ENCODE measurements at regions not wholly inside any gene's neighbourhood (a gene's known extent, or its start where the extent isn't known, plus 50 kb on each side); places are given as distances from the start of the nearest gene placed in this dataset.

DNA sequence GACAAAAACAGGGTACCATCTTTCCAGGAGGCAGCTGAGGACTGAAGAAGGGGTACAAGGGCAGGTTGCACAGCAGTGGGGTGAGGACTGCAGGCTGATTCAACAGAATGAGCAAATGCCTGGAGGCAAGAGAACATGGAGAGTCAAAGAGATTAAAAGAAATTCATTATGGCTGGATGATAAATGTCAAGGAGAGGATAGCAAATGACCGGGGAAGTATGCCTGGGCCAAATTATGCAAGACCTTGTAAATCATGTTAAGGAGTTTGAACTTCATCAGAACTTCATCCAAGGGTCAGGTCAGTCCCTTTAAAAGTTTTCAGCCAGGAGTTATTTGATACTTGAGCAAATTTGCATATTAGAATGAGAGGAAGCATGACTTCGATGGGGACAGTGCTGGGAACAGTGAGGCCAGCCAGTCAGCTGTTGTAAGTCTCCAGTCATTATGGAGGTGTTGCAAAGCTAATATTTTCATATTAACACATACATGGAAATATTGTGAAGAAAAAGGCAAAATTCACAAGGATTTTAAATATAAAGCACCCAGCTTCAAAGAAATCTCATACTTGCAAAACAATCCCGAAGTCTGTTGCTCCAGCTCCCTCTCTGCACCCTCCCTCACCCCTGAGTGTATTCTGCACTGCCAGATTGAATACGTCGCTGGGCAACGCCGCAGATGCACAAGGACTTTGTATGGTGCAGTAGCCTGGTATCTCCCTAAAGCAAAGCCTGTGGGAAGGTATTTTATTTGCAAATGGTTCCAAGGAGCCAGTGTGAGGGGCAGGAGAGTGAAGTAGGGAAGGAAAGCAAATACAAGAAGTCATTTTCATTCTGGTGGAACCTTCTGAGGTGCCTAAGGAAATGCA, 509.8 kb upstream of the TLE4 start:
- no peaks in the 10 kb centered on the region for H3K4me1 Mint-ChIP-seq
- Histone ChIP-seq H3F3A (ENCODE audit: low read depth) (no peaks in the 10 kb centered on the region), H4K20me1 (ENCODE audit: low read depth) (no peaks in the 10 kb centered on the region), H3K79me2 (ENCODE audit: low read depth) (no peaks in the 10 kb centered on the region), H3K27me3 (no peaks in the 10 kb centered on the region), H3K9ac (no peak overlapping the region), H3K27ac (no peak overlapping the region), H3K4me2 (no peak overlapping the region), H3K4me3 (no peak overlapping the region), H3K4me1 (no peaks in the 10 kb centered on the region), H3K9me3 (ENCODE audit: low read depth) (no peaks in the 10 kb centered on the region), H2AFZ (replicated peaks) (no peak overlapping the region), H3K36me3 (no peaks in the 10 kb centered on the region)
- no peaks in the 10 kb centered on the region for H3K27me3 Mint-ChIP-seq (ENCODE audit: insufficient read depth, low read depth)
- no peaks in the 10 kb centered on the region for H3K36me3 Mint-ChIP-seq
- H3K27ac Mint-ChIP-seq: no peak overlapping the region
- no peak for DNase-seq (ENCODE audit: low spot score)
- H3K4me3 Mint-ChIP-seq: no peak overlapping the region
- peaks cover 3% of the 10 kb centered on the region for H3K9me3 Mint-ChIP-seq
- TF ChIP-seq EZH2 (IDR thresholded peaks at IDR 0.05): no peak

- no peaks in the 10 kb centered on the region for H3K79me2 ChIP-seq (ENCODE audit: low read depth)
- Mint-ChIP-seq H3K27me3 (ENCODE audit: insufficient read depth, low read depth) (no peaks in the 10 kb centered on the region), H3K27ac (no peak overlapping the region), H3K4me3 (no peak overlapping the region), H3K9me3 (peaks cover 9% of the 10 kb centered on the region), H3K36me3 (no peaks in the 10 kb centered on the region), H3K4me1 (peaks cover 4% of the 10 kb centered on the region)
- H3F3A ChIP-seq (ENCODE audit: low read depth): no peaks in the 10 kb centered on the region
- TF ChIP-seq EZH2phosphoT487 (IDR thresholded peaks at IDR 0.05): no peak
- no peak for TF ChIP-seq CTCF (IDR thresholded peaks at IDR 0.05)
- TF ChIP-seq EZH2 (IDR thresholded peaks at IDR 0.05): no peak
- no peaks in the 10 kb centered on the region for H3K36me3 ChIP-seq
- H4K20me1 ChIP-seq (ENCODE audit: low read depth): no peaks in the 10 kb centered on the region
- H2AFZ ChIP-seq (replicated peaks): peak overlapping the region; percentile 51
- H3K4me3 ChIP-seq: no peak overlapping the region
- no peaks in the 10 kb centered on the region for H3K27me3 ChIP-seq
- no peaks in the 10 kb centered on the region for H3K4me1 ChIP-seq
- no peak overlapping the region for H3K9ac ChIP-seq
- no peak overlapping the region for H3K4me2 ChIP-seq
- no peak for DNase-seq (ENCODE audit: low spot score)
- no peak overlapping the region for H3K27ac ChIP-seq
- no peaks in the 10 kb centered on the region for H3K9me3 ChIP-seq (ENCODE audit: low read depth)
Observed at GRCh38 chr9:79073201-79073600, 498.6 kb upstream of the TLE4 start.

- no peak overlapping the region for H3K4me3 Mint-ChIP-seq
- H3K9me3 ChIP-seq (ENCODE audit: low read depth): no peaks in the 10 kb centered on the region
- H3K79me2 ChIP-seq (ENCODE audit: low read depth): no peaks in the 10 kb centered on the region
- H3K36me3 ChIP-seq: no peaks in the 10 kb centered on the region
- H3K27me3 Mint-ChIP-seq (ENCODE audit: insufficient read depth, low read depth): no peaks in the 10 kb centered on the region
- no peak overlapping the region for H3K9ac ChIP-seq
- peak overlapping the region; percentile 75 for H2AFZ ChIP-seq (replicated peaks)
- H3K27ac ChIP-seq: no peak overlapping the region
- H3K27ac Mint-ChIP-seq: no peak overlapping the region
- no peaks in the 10 kb centered on the region for H4K20me1 ChIP-seq (ENCODE audit: low read depth)
- no peaks in the 10 kb centered on the region for H3K27me3 ChIP-seq
- H3K4me2 ChIP-seq: no peak overlapping the region
- H3F3A ChIP-seq (ENCODE audit: low read depth): no peaks in the 10 kb centered on the region
- TF ChIP-seq CTCF (IDR thresholded peaks at IDR 0.05): no peak
- TF ChIP-seq EZH2phosphoT487 (IDR thresholded peaks at IDR 0.05): no peak
- TF ChIP-seq EZH2 (IDR thresholded peaks at IDR 0.05): no peak
- peaks cover 8% of the 10 kb centered on the region for H3K9me3 Mint-ChIP-seq
- no peak for DNase-seq (ENCODE audit: low spot score)
- H3K4me3 ChIP-seq: no peak overlapping the region
- no peaks in the 10 kb centered on the region for H3K36me3 Mint-ChIP-seq
- H3K4me1 ChIP-seq: peaks cover 8% of the 10 kb centered on the region
- H3K4me1 Mint-ChIP-seq: no peaks in the 10 kb centered on the region
Observed at GRCh38 chr9:79080536-79080935, 491.2 kb upstream of the TLE4 start.

DNA sequence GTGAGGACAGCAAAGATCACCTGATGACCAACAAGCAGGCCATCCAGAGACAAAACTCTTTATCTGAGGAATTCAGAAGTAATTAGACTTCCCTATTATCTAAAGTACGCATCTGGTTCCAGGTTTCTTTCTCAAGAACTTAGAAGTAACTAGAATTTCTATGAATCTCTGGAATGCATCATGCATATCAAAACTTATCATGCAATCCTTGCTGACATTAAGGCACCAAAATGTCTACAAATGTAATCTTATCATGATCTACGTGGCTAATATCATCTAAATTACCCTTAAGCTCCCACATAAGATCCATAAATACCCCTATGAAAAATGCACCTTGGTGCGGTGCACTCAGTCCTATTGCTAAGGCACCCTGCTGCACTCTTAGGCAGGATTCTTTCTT, 488.1 kb upstream of the TLE4 start:
- no peaks in the 10 kb centered on the region for H3K36me3 ChIP-seq
- no peaks in the 10 kb centered on the region for H4K20me1 ChIP-seq (ENCODE audit: low read depth)
- Mint-ChIP-seq H3K36me3 (no peaks in the 10 kb centered on the region), H3K9me3 (peaks cover 11% of the 10 kb centered on the region), H3K4me1 (no peaks in the 10 kb centered on the region), H3K4me3 (no peak overlapping the region), H3K27ac (no peak overlapping the region), H3K27me3 (ENCODE audit: insufficient read depth, low read depth) (no peaks in the 10 kb centered on the region)
- H3K27ac ChIP-seq: no peak overlapping the region
- no peaks in the 10 kb centered on the region for H3K79me2 ChIP-seq (ENCODE audit: low read depth)
- H3K9me3 ChIP-seq (ENCODE audit: low read depth): no peaks in the 10 kb centered on the region
- no peak overlapping the region for H2AFZ ChIP-seq (replicated peaks)
- no peaks in the 10 kb centered on the region for H3K27me3 ChIP-seq
- TF ChIP-seq CTCF (IDR thresholded peaks at IDR 0.05) (no peak), EZH2 (IDR thresholded peaks at IDR 0.05) (no peak), EZH2phosphoT487 (IDR thresholded peaks at IDR 0.05) (no peak)
- H3K4me1 ChIP-seq: peaks cover 8% of the 10 kb centered on the region
- H3F3A ChIP-seq (ENCODE audit: low read depth): no peaks in the 10 kb centered on the region
- H3K9ac ChIP-seq: no peak overlapping the region
- H3K4me2 ChIP-seq: no peak overlapping the region
- H3K4me3 ChIP-seq: no peak overlapping the region
- DNase-seq (ENCODE audit: low spot score): no peak
